GM18520 (cell line): ENCODE measurements at regions not wholly inside any gene's neighbourhood (a gene's known extent, or its start where the extent isn't known, plus 50 kb on each side); places are given as distances from the start of the nearest gene placed in this dataset.

Experiments used
- ATAC-seq: cut with Tn5 transposase; IDR thresholded peaks from one replicate; pipeline ENCODE4 v1.9.1; 2021; ENCODE audit not compliant: unreplicated experiment

DNA sequence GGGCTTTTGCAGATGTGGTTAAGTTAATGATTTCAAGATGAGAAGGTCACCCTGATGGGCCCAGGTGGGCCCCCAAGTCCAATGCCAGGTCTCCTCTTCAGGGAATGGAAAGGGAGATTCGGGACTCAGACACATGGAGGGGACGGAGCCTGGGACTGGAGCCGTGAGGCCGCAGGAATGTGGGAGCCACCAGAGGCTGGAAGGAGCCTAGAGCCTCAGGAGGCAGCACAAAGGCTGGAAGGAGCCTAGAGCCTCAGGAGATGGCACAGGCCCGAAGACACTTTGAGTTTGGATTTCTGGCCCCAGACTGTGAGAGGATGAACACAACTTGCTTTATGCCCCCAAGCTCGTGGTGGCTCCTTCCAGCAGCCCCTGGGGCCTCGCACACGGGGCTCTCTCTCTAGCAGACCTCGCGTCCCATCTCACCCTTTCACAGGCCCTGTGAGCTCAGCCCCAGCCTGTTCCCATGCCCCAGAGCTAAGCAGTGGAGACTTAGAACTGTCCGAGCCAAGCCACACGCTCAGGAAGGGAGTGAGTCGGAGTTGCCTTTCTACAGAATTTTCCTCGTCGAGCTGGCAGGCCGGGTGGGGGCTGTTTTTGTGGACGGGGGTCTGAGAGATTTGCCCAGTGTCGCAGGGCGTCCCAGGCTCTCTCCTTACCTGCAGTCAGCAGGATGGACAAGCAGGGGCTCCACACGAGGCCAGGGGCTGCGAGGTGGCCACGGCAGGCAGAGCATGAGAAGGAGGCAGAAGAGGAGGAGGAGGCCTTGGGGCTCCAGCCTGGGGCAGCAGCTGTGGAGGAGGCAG, 937.6 kb downstream of the BRD1 start:
- ATAC-seq: no peak

GRCh38 chr22:48889209-48889830, 938.4 kb downstream of the BRD1 start:
- ATAC-seq: no peak

- no peak for ATAC-seq
Observed at GRCh38 chr22:48888466-48889208, 939.0 kb downstream of the BRD1 start.

DNA sequence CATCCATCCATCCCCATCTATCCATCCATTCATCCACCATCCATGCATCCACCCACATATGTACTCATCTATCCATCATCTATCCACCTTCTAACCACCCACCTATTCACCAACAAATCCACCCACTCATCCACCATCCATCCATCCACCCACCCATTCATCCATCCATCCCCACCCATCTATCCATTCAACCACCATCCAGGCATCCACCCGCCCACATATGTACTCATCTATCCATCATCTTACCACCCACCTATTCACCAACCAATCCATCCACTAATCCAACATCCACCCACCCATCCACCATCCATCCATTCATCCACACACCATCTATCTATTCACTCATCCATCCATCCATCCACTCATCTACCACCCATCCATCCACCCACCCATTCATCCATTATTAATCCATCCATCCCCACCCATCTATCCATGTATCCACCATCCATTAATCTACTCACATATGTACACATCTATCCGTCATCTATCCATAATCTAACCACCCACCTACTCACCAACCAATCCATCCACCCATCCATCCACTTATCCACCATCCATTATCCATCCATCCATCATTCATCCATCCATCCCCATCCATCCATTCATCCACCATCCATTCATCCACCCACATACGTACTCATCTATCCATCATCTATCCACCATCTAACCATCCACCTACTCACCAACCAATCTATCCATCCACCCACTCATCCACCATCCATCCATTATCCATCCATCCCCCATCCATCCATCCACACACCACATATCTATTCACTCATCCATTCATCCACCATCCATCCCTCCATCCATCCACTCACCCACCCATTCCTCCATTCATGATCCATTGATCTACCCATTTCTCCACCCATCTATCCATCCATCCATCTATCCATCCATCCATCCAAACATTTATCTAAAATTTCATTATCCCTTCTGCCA, 940.0 kb downstream of the BRD1 start:
- no peak for ATAC-seq

DNA sequence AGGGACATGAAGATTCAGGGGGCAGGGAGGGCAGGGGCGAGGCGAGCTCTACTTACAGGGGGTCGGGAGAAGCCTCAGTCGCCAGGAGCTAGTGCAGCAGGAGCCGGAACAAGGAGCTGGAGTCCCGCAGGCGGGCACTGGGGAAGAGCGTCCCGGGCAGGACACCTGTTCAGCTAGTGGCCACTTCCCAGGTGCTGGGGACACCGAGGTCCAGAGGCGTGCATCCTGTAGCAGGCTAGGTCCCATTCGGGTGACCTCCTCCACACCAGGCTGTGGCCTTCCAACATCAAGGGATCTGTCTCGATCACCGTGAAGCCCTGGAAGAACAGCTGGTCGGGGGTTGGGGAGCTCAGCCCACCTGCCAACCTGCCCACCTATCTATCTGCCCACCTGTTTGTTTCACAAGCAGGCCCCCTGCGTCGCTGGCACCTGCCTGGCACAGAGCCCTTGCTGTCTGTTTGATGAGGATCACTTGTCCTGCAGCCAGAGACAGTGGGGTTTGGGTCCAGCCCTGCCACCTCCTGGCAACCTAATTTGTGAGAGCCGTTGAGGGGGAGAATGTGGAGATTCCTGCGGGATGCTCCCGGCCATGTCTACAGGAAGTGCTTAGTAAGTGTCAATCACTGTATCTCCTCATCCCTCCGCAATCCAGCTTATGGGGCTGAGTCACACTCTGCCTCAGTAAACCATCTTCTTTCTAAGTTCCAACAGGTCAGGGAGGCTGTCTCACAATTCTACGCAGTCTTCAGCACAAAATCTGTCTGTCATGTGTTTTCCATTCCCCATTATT, 940.9 kb downstream of the BRD1 start:
- no peak for ATAC-seq

GRCh38 chr22:48885919-48886305, 941.8 kb downstream of the BRD1 start:
- ATAC-seq: no peak

GRCh38 chr22:48885271-48885918, 942.3 kb downstream of the BRD1 start:
- no peak for ATAC-seq

DNA sequence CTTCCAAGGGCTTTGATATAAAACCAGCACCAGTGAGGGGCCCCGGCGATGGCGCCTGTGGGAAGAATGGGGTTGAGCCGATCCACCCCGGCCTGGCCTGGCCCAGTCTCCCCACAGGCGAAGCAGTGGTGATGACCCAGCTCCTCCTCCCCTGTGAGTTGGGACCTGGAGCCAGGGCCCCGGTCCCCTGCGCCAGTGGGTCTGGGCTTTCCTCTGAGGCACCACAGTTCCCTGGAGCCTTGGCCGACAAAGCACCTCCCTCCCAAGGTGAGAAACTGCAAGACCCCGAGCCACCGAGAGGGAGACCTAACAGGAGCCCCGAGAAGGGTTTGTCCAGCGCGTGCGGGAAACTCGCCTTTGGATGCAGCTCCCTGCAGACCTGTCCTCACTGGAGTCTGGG, 942.9 kb downstream of the BRD1 start:
- no peak for ATAC-seq

DNA sequence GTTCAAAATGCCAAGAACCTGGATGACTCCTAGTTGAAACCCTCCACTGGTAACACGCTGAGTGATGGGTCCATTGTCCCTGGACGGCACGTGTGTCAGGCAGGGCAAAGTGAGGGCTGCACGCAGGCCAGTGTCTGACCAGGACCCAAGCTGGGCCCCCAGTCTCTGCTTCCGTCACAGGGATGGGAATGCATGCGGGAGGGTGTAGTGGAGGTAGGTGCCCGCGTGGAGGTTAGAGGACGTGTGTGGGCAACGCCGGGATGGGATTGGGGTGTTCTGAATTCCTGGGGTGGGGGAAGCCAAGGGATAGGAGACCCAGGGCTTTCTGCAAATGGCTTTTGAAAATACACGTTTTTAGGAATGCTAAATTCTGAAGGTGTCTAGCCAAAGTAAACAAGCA, 943.3 kb downstream of the BRD1 start:
- ATAC-seq: no peak

DNA sequence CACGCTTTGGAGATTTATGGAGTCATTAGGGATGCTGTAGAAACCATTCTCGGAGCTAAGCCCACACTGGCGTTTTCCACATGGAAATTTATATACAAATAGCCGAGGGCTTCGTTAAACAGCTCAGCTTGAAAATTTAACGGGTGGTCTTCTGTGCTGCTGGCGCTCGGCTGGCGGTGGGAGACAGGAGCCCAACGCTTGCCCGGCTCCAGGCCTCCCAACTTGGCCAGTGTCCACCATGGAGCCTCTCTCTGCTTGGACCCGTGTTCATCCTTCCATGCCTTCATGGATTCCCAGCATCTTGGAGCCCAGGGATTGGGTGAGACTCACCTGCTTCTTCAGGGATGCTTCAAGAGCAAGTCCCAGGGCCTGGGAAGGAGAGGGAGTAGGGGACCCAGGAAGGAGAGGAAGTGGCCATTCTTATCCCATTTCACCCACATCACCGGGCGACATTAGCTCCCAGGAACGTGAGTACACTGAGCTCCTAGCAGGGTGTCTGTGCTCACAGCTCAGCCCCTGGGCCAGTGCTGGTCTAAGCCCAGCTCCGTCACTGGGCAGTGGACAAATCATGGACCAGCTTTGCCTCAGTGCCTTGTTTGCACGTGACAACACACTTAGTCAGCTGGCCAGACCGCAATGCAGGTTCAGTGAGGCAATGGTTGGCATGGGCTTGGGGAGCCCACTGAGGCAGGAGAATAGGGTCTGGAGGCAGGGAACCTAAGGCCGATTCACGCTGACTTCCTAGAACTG, 944.3 kb downstream of the BRD1 start:
- no peak for ATAC-seq

DNA sequence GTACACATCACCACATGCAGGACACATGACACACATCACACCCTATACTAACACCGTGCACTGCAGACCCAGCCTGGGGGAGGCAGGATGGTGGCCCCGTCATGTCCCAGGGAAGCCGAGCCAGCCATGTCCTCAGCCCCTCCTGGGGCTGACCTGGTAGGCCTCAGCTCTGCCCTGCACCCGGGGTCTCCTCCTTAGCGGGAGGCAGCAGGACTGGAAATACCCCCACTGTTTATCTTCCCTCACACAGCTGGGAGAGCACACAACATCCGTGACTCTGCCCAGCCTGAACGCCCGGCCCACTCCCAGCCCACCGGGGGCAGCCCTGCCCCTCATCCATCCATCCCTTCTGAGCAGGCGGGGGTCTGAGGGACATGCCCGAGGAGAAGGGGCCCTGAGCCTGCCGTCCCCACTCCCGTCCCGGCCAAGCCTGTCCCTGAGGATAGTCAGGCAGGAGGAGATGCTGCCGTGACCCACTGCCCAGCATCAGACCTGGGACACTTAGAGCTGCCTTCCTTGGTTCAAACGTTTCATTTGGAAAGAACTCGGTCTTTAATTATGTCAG, 945.0 kb downstream of the BRD1 start:
- no peak for ATAC-seq

DNA sequence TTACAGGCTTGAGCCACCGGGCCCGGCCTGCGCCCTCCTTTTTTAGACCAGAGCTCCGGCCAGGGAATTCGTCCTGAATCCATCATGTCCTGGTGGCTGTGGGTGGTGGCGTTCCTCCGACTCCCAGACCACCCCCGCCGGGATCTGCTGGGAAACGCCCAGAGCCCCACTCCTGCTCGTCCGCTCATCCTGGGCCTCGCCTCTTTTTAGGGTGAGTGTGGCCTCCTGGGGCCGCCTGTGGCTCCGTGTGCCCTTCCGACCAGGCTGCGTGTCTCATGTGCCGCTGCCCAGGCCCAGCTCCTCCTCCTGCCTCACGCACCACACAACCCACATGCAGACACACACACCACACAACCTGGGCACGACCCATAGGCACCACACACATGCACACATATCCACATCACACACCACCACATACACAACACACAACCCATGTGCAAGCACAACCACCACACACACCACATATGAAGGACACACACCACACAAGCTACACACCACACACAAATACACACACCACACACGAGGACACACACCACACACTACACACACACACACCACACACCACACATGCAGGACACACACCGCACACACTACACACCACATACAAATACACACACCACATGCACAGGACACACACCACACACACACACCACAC, 946.2 kb downstream of the BRD1 start:
- no peak for ATAC-seq

DNA sequence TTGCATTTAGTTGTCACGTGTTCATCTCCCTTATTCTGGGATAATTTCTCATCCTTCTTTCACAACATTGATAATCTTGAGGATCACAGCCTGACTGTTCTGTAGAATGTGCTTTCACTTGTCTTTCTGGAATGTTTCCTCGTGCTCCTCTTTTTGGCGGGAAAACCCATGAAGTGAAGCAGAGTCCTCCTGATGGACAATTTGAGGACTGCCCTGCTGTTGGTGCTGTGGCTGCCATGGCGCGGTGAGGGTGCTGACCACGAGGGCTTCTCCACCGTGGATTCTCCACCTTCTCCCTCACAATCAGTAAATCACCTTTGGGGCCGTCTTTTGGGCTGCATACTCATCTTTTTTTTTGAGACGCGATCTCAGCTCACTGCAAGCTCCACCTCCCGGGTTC, 946.9 kb downstream of the BRD1 start:
- no peak for ATAC-seq

- ATAC-seq: no peak
Observed at GRCh38 chr22:48876951-48877350, 950.7 kb downstream of the BRD1 start.

DNA sequence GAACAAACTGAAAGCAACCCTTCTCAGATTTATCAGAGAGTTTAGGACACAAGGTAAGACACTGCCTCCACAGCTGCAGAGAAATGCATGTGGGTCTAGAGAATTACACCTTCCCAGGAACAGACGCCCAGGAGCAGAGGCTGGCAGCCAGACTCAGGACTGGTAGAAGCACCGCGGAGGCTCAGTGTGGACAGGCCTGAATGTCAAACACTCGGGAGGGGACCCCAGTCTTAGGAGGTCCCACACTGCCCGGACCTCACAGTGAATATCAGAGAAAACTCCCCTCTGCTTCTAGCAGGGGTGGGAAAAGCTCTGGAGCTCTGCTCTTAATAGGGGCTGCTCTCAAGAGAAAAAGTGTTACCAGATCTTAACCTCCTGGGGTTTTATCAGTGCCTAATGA, 952.7 kb downstream of the BRD1 start:
- no peak for ATAC-seq

GRCh38 chr22:48873191-48873520, 954.5 kb downstream of the BRD1 start:
- no peak for ATAC-seq

DNA sequence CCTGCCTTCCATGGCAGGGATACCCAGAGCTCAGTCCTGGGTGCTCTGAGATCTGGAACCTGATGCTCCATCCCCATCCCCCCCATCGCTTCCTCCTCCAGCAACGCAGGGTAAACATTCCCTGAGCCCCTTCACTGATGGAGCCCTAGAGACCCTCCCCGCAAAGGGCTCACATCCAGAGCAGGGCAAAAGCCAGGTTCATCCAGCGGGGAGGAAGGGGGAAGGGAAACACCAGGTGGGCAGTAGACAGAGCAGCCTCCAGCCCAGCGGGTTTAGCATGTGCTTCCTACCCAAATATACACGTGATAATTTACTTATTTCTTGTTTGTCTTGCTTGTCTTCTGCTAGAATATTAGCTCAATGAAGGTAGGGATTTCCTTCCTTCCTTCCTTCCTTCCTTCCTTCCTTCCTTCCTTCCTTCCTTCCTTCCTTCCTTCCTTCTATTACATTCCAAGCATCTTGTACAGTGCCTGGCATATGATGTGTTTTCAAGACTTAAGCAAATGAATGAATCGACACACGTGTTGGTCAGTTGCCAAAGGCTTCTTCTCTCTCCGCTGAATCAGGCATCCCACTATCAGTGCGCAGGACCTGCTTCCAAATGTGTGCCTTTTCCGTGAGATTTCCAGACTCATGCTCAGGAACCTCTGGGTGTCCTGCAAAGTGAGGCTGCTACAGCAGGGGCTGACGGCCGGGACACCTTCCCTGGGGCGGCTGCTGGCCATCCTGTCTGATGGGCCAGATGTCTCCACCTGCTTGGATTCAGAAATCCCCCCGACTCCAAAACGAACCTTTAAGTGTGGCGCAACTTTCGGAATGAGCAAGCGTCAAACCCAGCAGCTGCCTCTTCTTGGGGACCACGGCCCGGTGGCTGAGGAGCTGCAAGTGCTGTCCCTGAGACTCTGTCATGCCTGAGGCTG, 955.1 kb downstream of the BRD1 start:
- no peak for ATAC-seq
